Fibroblast of lung (primary cell): ENCODE measurements at regions not wholly inside any gene's neighbourhood (a gene's known extent, or its start where the extent isn't known, plus 50 kb on each side); places are given as distances from the start of the nearest gene placed in this dataset.

ENCODE experiments used
- CTCF ChIP-seq, 2 donors: IDR thresholded peaks in 1 of 2; conservative IDR thresholded peaks in 1 of 2; 1 replicate in 1 of 2; 2 replicates in 1 of 2; pipeline ENCODE4 v1.5.1; 2011 to 2012; ENCODE audit warnings: low read length in 2 of 2, control low read depth in 1 of 2, inconsistent platforms in 1 of 2, low read depth in 1 of 2, mild to moderate bottlenecking in 1 of 2
- EZH2 ChIP-seq: IDR thresholded peaks from 2 replicates; pipeline ENCODE4 v1.5.1; 2012; ENCODE audit warnings: low read length, control low read depth, mild to moderate bottlenecking; ENCODE audit errors: missing control alignments

GRCh38 chr4:138555108-138555507 is 313.0 kb upstream of the SLC7A11 start:
- TF ChIP-seq CTCF (conservative IDR thresholded peaks at IDR 0.05 in 1 of 2, IDR thresholded peaks at IDR 0.05 in 1 of 2; ENCODE audit: low read depth in 1 of 2, low read length in 2 of 2) (no peak), EZH2 (no peak)
